ENCODE measurements at regions not wholly inside any gene's neighbourhood (a gene's known extent, or its start where the extent isn't known, plus 50 kb on each side); places are given as distances from the start of the nearest gene placed in this dataset.

DNA sequence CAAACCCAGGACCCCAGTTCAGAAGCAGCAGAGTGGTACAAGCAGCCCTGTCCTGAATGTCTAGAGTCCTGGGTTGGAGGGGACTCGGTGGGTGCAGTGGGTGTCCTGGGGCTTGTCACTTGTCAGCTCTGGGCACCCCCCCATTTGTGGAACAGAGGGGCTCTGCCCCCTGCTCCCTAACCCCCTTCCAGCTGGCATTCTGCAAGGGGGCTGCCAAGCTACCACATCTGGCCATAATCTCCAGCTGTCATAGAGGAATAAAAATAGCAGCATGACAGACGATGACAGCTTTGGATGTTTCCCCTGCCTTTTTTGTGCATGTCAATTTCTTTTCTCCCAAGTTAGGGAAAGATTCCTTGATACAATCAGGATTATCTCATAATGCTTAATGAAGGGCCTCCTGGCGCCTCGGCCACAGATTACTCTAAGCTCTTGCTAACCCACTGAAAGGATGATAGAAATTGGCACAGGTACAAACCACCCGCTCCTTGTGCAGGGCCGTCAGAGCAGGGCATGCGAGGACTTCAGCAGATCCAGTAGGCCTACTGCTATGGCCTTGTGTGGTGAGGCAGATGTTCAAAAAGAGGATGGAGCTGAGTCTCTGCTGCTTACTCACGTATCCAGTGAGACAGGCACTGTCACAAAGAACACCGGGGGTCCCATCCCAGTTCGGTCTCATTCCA, 83.0 kb downstream of the ISX start:
- Histone ChIP-seq H3K4me3 (ENCODE audit: low read length in 3 of 3) (no peak overlapping the region), H3K9me3 (ENCODE audit: control insufficient read depth in 2 of 3, insufficient read depth in 1 of 3, low read length in 3 of 3) (no peaks in the 10 kb centered on the region), H3K27ac (ENCODE audit: low read depth in 2 of 2, low read length in 2 of 2) (no peak overlapping the region), H3K4me1 (ENCODE audit: control insufficient read depth in 2 of 3, insufficient read depth in 2 of 3, low read depth in 1 of 3, low read length in 3 of 3) (no peaks in the 10 kb centered on the region), H3K27me3 (ENCODE audit: control insufficient read depth, insufficient read depth, low read length) (no peaks in the 10 kb centered on the region), H3K36me3 (ENCODE audit: control insufficient read depth in 2 of 3, insufficient read depth in 3 of 3, low read length in 3 of 3) (no peaks in the 10 kb centered on the region), H3K9ac (ENCODE audit: low read length in 3 of 3) (no peak overlapping the region)
- TF ChIP-seq, protein P1, sequence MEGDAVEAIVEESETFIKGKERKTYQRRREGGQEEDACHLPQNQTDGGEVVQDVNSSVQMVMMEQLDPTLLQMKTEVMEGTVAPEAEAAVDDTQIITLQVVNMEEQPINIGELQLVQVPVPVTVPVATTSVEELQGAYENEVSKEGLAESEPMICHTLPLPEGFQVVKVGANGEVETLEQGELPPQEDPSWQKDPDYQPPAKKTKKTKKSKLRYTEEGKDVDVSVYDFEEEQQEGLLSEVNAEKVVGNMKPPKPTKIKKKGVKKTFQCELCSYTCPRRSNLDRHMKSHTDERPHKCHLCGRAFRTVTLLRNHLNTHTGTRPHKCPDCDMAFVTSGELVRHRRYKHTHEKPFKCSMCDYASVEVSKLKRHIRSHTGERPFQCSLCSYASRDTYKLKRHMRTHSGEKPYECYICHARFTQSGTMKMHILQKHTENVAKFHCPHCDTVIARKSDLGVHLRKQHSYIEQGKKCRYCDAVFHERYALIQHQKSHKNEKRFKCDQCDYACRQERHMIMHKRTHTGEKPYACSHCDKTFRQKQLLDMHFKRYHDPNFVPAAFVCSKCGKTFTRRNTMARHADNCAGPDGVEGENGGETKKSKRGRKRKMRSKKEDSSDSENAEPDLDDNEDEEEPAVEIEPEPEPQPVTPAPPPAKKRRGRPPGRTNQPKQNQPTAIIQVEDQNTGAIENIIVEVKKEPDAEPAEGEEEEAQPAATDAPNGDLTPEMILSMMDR (IDR thresholded peaks at IDR 0.05; ENCODE audit: borderline replicate concordance, extremely low read depth, insufficient read depth): no peak
- DNase-seq: no peak
- FAIRE-seq: no peak
- intact Hi-C loops (cut with DNase I): no loop called here

DNA sequence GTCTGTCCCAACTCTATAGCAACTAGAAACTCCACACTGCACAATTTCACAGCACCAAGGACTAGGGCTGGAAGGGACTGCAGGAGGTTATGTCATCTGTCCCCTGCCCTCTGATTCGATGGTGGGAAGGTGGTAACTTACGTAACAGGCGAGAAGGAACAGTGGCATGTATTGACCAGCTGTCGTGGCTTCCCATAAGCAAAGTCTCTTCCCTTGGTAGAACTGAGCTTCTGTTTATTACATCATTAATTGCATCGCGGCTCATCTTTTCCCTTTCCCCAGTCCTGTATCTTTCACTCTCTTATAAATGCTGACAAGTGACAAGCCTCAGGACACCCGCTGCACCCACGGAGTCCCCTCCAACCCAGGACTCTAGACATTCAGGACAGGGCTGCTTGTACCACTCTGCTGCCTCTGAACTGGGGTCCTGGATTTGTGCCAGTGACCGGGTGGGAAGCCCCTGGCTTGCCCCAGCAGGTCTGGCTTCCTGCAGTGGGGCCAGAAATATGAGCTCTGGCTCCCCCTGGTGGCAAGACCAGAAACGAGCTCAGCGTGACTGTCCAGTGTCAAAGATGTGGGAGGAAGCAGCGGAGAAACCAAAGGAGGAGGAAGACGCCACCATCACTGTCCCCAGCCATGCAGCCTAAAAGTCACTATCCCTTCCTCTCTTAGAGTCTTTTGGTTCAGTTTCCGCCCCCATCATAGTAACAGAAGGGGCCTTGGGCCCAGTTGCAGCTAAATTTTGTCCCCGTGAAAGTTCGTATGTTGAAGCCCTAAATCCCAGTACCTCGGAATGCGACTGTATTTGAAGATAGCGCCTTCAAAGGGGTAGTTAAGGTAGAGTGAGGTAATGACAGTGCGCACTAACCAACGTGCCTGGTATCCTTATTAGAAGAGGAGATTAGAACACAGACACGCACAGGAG, 84.5 kb downstream of the ISX start:
- H3K4me1 ChIP-seq (ENCODE audit: control insufficient read depth in 2 of 3, insufficient read depth in 2 of 3, low read depth in 1 of 3, low read length in 3 of 3): no peaks in the 10 kb centered on the region
- no peak overlapping the region for H3K4me3 ChIP-seq (ENCODE audit: low read length in 3 of 3)
- intact Hi-C loops (cut with DNase I): no loop called here
- DNase-seq: peak in 4 of 5 donors; percentile 76 to 85 (median 82)
- no peaks in the 10 kb centered on the region for H3K9me3 ChIP-seq (ENCODE audit: control insufficient read depth in 2 of 3, insufficient read depth in 1 of 3, low read length in 3 of 3)
- H3K36me3 ChIP-seq (ENCODE audit: control insufficient read depth in 2 of 3, insufficient read depth in 3 of 3, low read length in 3 of 3): no peaks in the 10 kb centered on the region
- FAIRE-seq: no peak
- H3K9ac ChIP-seq (ENCODE audit: low read length in 3 of 3): no peak overlapping the region
- H3K27ac ChIP-seq (ENCODE audit: low read depth in 2 of 2, low read length in 2 of 2): no peak overlapping the region
- H3K27me3 ChIP-seq (ENCODE audit: control insufficient read depth, insufficient read depth, low read length): no peaks in the 10 kb centered on the region
- TF ChIP-seq, protein P1 (IDR thresholded peaks at IDR 0.05; ENCODE audit: borderline replicate concordance, extremely low read depth, insufficient read depth): peak; percentile 60

DNA sequence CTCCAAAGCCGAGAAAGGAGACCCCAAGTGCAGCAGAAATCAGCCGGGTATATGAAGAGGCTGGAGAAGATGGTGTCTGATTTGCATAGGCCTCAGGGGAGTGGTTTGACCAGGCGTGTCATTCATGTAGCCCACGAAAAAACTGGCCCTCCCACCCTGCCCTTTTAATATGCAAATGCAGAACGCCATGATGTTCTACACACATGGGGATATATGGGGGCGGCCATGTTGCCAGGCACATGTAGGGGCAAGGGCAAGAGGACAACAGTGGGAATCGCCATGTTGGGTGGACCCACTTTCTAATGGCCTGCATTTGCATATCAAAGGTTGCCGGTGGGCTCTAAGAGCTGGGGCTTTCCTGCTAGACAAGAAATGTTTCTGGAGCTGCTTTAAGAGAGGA, 86.4 kb downstream of the ISX start:
- Histone ChIP-seq H3K36me3 (ENCODE audit: control insufficient read depth in 2 of 3, insufficient read depth in 3 of 3, low read length in 3 of 3) (no peaks in the 10 kb centered on the region), H3K27ac (ENCODE audit: low read depth in 2 of 2, low read length in 2 of 2) (no peak overlapping the region), H3K9me3 (ENCODE audit: control insufficient read depth in 2 of 3, insufficient read depth in 1 of 3, low read length in 3 of 3) (no peaks in the 10 kb centered on the region), H3K27me3 (ENCODE audit: control insufficient read depth, insufficient read depth, low read length) (no peaks in the 10 kb centered on the region), H3K9ac (ENCODE audit: low read length in 3 of 3) (no peak overlapping the region), H3K4me1 (ENCODE audit: control insufficient read depth in 2 of 3, insufficient read depth in 2 of 3, low read depth in 1 of 3, low read length in 3 of 3) (no peaks in the 10 kb centered on the region), H3K4me3 (ENCODE audit: low read length in 3 of 3) (no peak overlapping the region)
- DNase-seq (no peak), FAIRE-seq (no peak)
- intact Hi-C loops (cut with DNase I): no loop called here
- TF ChIP-seq, protein P1 (IDR thresholded peaks at IDR 0.05; ENCODE audit: borderline replicate concordance, extremely low read depth, insufficient read depth): no peak

Measured in kidney (tissue), 13 donors.